Stimulated activated CD8-positive, alpha-beta memory T cell treated with anti-CD3 and anti-CD28 coated beads, Interleukin-15, amount 100 ng/mL, for 24 hours (primary cell): ENCODE measurements at regions not wholly inside any gene's neighbourhood (a gene's known extent, or its start where the extent isn't known, plus 50 kb on each side); places are given as distances from the start of the nearest gene placed in this dataset.

Experiments used
- DNase-seq: peaks from one replicate; pipeline ENCODE4 v3.0.0-alpha.2; 2020; ENCODE audit warnings: low read depth

DNA sequence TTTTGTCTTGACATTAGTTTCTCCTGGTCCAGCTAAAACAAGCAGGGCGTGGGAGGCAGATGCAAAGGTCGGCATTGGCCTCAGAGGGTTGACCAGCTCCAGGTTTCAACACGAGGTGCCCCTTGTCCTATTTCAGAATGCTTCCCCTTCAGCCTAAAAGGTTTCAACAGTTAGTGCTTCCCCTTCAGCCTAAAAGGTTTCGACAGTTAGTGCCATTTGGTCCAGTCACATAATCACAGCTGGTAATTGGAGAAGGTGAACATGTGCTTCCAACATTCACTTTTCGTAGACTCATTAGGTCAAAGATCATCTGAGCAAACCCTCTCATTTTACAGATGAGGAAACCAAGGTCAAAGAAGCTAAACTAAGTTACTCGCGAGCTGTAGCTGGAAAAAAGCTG, 270.3 kb upstream of the MAP3K1 start:
- no peak for DNase-seq

DNA sequence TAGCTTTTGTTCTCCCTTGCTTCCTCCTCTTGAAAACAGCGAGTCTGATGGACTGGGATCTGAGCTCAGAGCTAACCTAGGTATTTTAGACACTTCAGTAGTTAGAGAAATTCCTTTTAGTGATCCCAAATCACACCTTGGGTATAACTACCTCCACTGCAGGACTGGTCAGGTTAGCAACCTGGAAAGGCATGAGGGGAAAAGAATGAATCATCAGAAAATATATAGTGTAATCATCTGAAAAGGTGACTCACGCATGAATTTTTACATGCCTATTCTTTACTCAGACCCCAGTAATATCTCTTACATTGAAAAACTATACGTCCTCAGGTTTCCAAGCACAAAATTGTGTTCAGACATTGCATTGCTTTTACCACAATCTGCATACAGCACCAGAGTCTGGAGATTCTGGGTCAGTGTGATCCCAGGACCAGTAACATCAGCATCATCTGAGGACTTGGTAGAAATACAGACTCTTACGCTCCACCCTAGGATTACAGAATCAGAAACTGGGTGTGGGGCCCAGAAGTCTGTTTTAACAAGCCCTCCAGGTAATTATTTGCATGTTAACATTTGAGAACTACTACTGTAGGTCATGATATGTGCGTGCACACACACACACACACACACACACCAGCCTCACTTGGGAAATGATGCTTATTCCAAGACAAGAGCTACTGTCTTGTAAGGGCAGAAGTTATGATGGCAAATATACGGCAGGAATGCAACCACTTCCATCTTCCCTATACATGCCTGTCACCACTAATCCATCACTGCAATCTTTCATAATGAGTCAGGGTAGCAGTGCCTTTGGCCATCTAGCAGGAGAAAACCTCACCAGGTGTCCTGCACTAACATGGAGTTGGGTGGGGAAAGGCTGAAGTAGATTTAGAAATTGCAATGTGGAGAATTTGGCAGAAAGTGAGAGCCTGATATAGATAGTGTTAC, 271.6 kb upstream of the MAP3K1 start:
- no peak for DNase-seq

GRCh38 chr5:56540266-56540665, 275.1 kb upstream of the MAP3K1 start:
- DNase-seq: no peak

GRCh38 chr5:56538580-56538979, 276.8 kb upstream of the MAP3K1 start:
- DNase-seq: no peak

DNA sequence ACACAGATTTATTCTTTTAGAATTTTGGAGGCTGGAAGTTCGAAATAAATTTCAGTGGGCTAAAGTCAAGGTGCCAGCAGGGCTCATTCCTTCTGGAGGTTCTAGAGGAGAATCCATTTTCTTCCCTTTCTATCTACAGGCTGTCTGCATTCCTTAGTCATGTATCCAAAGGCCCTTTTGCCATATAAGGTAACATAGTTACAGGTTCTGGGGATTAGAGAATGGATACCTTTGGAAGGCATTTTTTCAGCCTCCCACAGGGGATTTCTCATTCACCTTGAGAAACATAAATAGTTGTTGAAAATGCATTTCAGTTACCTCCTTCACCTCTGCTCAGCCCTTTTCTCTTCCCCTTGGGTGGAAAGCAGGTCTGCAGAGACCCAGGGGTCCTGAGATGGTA, 280.0 kb upstream of the MAP3K1 start:
- DNase-seq: no peak

DNA sequence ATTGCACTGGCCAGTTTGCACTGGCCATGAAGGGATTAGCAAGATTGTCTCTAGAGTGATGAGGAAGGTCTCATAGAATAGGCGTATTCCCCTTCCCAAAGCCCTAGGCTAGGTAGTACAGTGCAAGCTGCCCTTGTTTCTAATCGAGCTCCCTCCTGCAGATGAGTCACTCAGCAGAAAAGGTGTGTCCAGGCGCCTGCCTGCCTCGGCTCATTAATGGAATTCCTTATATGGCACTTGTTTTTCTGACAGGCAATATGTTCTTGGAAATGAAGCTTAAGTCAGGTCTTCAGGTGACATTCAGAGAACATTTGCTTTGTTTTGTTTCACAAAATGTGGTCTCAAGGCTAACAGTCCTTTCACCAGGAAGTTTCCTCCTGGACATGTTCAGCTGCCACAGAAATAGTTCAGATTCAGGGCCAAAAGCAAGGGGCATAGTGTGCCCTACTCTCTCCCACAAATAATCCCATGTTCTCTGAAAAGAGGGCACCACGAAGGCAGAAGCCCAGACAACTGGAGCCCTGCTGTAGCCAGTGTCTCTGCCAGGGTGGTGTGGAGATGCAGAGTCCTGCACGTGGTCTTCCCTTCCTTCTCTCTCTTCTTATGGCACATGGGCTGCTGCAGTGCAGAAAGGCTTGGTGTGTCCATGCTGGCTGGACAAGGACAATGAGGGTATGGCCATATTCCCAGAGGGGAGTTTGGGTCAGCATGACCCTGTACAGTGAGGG, 281.1 kb upstream of the MAP3K1 start:
- DNase-seq: no peak

GRCh38 chr5:56532466-56532865, 282.9 kb upstream of the MAP3K1 start:
- no peak for DNase-seq

GRCh38 chr5:56530626-56531138, 284.7 kb upstream of the MAP3K1 start:
- DNase-seq: no peak

DNA sequence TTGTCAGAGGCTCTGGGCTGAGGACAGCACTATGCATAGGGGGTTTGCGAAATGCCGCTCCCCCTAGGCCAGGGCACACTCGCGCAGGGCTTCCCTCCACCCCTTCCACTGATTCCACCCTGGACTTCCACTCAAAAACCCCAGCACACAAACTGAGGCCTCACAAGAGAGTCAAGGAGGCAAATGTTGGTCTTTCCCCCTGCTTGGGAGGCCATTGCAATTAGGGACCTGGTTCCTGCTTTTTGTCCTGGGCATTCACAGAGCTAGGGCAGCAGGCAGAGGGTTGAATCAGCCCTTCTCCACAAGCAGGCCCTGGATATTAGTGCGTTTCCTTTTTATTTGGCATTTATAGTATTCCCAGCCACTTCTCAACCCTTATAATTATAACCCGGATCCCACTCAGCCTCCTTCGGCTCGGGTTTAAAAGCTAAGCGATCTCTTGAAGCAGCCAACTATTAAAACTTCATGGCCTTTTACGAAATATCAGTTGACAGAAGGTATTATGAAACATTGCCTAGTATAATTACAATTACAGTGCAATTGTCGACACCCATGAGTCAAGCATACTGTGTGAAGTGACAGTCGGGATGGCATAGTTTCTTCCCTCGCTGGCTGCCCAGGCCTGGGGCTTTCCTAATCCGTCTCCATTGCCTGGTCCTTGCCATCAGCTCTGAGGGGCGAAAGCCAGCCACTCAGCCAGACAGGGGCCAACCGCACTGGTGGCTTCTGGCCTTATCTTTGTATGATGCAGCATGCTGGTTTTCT, 285.5 kb upstream of the MAP3K1 start:
- DNase-seq: no peak

- DNase-seq: no peak
Observed at GRCh38 chr5:56527174-56527573, 288.2 kb upstream of the MAP3K1 start.

DNA sequence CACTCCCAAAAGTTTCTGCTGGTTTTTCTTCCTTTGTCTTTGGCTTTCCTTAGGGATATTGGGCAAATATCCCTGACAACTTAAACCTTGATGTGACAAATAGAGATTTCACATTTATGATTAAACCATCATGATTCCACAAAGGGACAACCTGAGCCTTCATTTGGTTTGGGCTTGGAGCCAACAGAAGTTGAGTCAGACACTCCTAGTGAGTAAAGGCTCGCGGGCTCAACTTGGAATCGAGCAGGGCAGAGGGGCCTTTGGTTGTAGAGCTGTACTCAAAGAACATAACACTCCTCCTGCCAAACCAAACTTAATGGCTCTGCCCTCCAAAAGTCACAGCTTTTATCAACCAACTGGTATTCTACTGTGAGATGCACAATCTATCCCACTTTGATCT, 290.2 kb upstream of the MAP3K1 start:
- DNase-seq: no peak

GRCh38 chr5:56523790-56524575, 290.9 kb upstream of the ANKRD55 start:
- no peak for DNase-seq

GRCh38 chr5:56522960-56523359, 289.8 kb upstream of the ANKRD55 start:
- no peak for DNase-seq

DNA sequence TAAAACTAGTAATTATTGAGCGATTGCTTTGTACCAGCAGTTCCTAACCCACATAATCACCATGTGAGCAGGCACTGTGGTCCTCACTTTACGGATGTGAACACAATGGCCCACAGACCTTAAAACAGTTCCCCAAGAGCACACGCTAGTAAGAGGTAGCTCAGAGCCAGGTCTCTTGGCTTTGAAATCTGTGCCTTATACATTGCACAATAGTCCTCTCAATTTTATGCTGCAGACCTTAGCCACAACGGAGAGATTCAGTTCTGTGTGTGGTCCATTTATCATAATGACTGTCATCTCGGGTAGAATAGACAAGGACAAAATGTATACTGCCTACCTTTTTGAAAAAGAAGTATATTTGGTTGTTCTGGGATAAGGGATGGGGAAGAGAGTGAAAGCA, 289.0 kb upstream of the ANKRD55 start:
- DNase-seq: no peak

GRCh38 chr5:56520986-56521730, 288.0 kb upstream of the ANKRD55 start:
- no peak for DNase-seq

GRCh38 chr5:56518820-56519219, 285.7 kb upstream of the ANKRD55 start:
- DNase-seq: no peak

DNA sequence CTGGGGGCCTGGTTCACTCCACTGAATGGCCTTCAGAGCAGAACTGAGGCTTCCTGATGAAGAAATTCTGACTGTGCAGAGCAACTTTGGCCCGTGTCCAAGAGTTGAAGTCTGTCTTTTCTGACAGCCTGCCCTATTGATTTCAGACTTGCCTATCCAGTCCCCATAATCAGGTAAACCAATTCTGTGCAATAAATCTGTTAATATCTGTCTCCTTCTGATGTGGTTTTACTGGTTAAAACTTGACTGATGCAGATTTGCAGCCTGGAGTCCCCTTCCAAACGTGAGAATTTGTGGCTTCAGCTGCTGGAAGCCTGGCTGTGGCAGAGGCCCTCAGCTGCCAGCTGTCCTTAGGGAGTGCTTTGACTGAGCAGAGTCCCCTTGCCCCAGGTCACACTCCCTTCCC, 283.9 kb upstream of the ANKRD55 start:
- no peak for DNase-seq

- DNase-seq: no peak
Observed at GRCh38 chr5:56516441-56516840, 283.3 kb upstream of the ANKRD55 start.

DNA sequence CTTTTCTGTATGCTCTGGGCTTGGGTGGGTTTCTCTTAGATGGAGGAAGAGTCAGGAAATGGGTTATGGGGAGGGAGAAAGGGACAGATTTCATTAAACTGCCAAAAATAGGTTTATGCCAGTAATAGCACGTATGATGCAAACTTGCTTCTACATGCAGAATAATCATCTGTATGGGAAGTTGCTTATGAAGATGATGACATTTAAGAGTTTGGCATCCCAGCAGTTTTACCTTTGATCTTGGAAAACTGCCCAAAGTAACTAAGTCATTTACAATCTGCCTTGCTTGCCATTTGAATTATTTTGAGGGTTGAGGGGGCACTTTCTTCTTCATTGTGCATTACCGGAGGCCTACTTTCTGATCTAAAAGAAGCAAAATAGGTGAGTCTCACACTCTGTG, 282.9 kb upstream of the ANKRD55 start:
- DNase-seq: no peak

GRCh38 chr5:56515011-56515410, 281.9 kb upstream of the ANKRD55 start:
- no peak for DNase-seq

DNA sequence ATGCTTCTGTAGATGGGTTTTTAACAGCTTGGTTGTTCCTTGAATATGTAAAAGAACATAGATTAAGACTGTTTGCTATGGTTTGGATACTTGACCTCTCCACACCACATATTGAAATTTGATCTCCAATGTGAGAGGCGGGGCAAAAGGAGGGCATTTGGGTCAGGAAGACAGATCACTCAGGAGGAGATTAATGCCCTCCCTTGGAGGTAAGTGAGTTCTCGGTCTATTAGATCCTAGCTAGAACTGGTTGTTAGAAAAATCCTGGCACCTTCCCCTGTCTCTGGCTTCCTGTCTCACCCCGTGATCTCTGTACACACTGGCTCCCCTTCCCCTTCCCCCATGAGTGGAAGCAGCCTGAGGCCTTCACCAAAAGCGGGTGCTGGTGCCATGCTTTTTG, 281.1 kb upstream of the ANKRD55 start:
- DNase-seq: no peak
